GM19455 (cell line): ENCODE measurements at regions not wholly inside any gene's neighbourhood (a gene's known extent, or its start where the extent isn't known, plus 50 kb on each side); places are given as distances from the start of the nearest gene placed in this dataset.

ENCODE experiments used
- ATAC-seq: cut with Tn5 transposase; IDR thresholded peaks from one replicate; pipeline ENCODE4 v1.9.1; 2021; ENCODE audit not compliant: unreplicated experiment

GRCh38 chr12:74429535-74429934, 108.1 kb upstream of the ATXN7L3B start:
- ATAC-seq = no peak

- no peak for ATAC-seq
These were observed 105.8 kb upstream of the ATXN7L3B start for GRCh38 chr12:74431801-74432200.

GRCh38 chr12:74440469-74440868, 97.2 kb upstream of the ATXN7L3B start:
- no peak for ATAC-seq

GRCh38 chr12:74441872-74442271, 95.8 kb upstream of the ATXN7L3B start:
- no peak for ATAC-seq

- ATAC-seq = no peak
These were observed 91.2 kb upstream of the ATXN7L3B start for GRCh38 chr12:74446466-74446865.

GRCh38 chr12:74449872-74450271, 87.8 kb upstream of the ATXN7L3B start:
- ATAC-seq = no peak

GRCh38 chr12:74454109-74454508, 83.5 kb upstream of the ATXN7L3B start:
- ATAC-seq = no peak

- ATAC-seq = no peak
These were observed 82.2 kb upstream of the ATXN7L3B start for GRCh38 chr12:74455429-74455828.

GRCh38 chr12:74456431-74456830, 81.2 kb upstream of the ATXN7L3B start:
- no peak for ATAC-seq

GRCh38 chr12:74468401-74468800, 69.2 kb upstream of the ATXN7L3B start:
- no peak for ATAC-seq

GRCh38 chr12:74476234-74476633, 61.4 kb upstream of the ATXN7L3B start:
- ATAC-seq = no peak

GRCh38 chr12:74481078-74481477, 56.6 kb upstream of the ATXN7L3B start:
- ATAC-seq = no peak

GRCh38 chr12:74482115-74482514, 55.5 kb upstream of the ATXN7L3B start:
- no peak for ATAC-seq

- no peak for ATAC-seq
These were observed 54.6 kb upstream of the ATXN7L3B start for GRCh38 chr12:74483057-74483456.
